Natural killer cell treated with Interleukin-12 subunit alpha and Interleukin-12 subunit beta and Interleukin-15 and Interleukin-18, amount 100 ng/mL, for 72 hours (primary cell): ENCODE measurements at regions not wholly inside any gene's neighbourhood (a gene's known extent, or its start where the extent isn't known, plus 50 kb on each side); places are given as distances from the start of the nearest gene placed in this dataset.
"Not testable (repeated sequence)": the region's sequence is repeated elsewhere in the genome, so short reads cannot be mapped to it uniquely, and the experiment has no call there.

Source experiments
- ATAC-seq, 2 donors: fragments of 150-1000 bp; cut with Tn5 transposase in 1 of 2; sonication (Bioruptor Pico), chemical (Tn5 transposase) in 1 of 2; 2 replicates each; pipeline ENCODE4 v1.10.0; 2021
- DNase-seq: peaks from one replicate; pipeline ENCODE4 v3.0.0; 2022; ENCODE audit warnings: low spot score
- H3K27ac Mint-ChIP-seq, 2 donors: 1 replicate in 1 of 2; 2 replicates in 1 of 2; pipeline ENCODE4 v1.8.0; 2022; ENCODE audit warnings: mixed read lengths in 2 of 2, mild to moderate bottlenecking in 1 of 2, moderate library complexity in 1 of 2
- H3K27me3 Mint-ChIP-seq, 2 donors: 1 replicate in 1 of 2; 2 replicates in 1 of 2; pipeline ENCODE4 v1.8.0; 2022; ENCODE audit warnings: mixed read lengths in 2 of 2
- H3K36me3 Mint-ChIP-seq: one replicate; pipeline ENCODE4 v1.8.0; 2022; ENCODE audit warnings: mixed read lengths
- H3K4me1 Mint-ChIP-seq, 2 donors: 1 replicate in 1 of 2; 2 replicates in 1 of 2; pipeline ENCODE4 v1.8.0; 2022; ENCODE audit warnings: low read depth in 2 of 2, mixed read lengths in 2 of 2, mild to moderate bottlenecking in 1 of 2
- H3K4me3 Mint-ChIP-seq: one replicate; pipeline ENCODE4 v1.8.0; 2022; ENCODE audit warnings: mixed read lengths
- H3K9me3 Mint-ChIP-seq: 2 replicates; pipeline ENCODE4 v1.8.0; 2022; ENCODE audit warnings: mixed read lengths

- not testable (repeated sequence) for ATAC-seq, H3K4me1 Mint-ChIP-seq, DNase-seq, H3K9me3 Mint-ChIP-seq, H3K27me3 Mint-ChIP-seq, H3K4me3 Mint-ChIP-seq, H3K27ac Mint-ChIP-seq, H3K36me3 Mint-ChIP-seq
These were observed 59.6 kb upstream of the MYO3A start for GRCh38 chr10:25874402-25874801.

- Mint-ChIP-seq H3K9me3 (no peaks in the 10 kb centered on the region), H3K36me3 (peaks cover 4% of the 10 kb centered on the region), H3K4me3 (no peak overlapping the region), H3K27me3 (peaks cover 0 to 7% of the 10 kb centered on the region in 2 donors), H3K27ac (no peak overlapping the region), H3K4me1 (no peaks in the 10 kb centered on the region)
- ATAC-seq (peak in 1 of 2 donors; percentile 72), DNase-seq (peak; percentile 60)
These were observed 58.4 kb upstream of the MYO3A start for GRCh38 chr10:25875556-25876165.

DNA sequence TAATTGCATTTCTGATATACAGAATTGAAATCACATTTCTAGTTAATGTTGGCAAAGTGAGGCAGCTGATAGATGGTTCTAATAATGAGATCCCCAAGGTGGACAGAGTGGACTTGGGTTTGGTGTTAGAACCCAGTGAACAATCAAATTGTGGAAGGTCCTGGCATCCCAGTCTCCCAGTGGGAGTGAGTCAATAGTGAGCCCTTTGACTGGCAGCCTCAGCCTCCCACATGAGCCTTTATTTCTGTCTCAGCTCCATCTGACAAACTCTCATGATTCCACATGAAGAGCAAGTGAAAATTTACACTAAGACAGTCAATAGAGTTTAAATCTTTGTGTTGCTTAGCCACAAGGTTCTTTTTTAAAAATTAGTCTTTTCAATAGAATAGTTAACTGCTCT lies 56.7 kb upstream of the MYO3A start:
- Mint-ChIP-seq H3K36me3 (no peaks in the 10 kb centered on the region), H3K4me3 (no peak overlapping the region), H3K27ac (no peak overlapping the region), H3K27me3 (peaks cover 0 to 3% of the 10 kb centered on the region in 2 donors), H3K9me3 (peaks cover 3% of the 10 kb centered on the region), H3K4me1 (no peaks in the 10 kb centered on the region)
- ATAC-seq (no peak), DNase-seq (no peak)
